Fibroblast of pulmonary artery (primary cell): ENCODE measurements at regions not wholly inside any gene's neighbourhood (a gene's known extent, or its start where the extent isn't known, plus 50 kb on each side); places are given as distances from the start of the nearest gene placed in this dataset.

Source experiments
- DNase-seq: peaks from one replicate; pipeline ENCODE4 v3.0.0-alpha.2; 2010; ENCODE audit warnings: low read depth
- H3K4me3 ChIP-seq: replicated peaks from 2 replicates; pipeline ENCODE4 v1.5.1; 2011; ENCODE audit warnings: low read depth, mild to moderate bottlenecking, control low read depth, low read length, moderate library complexity
- CTCF ChIP-seq: IDR thresholded peaks from 2 replicates; pipeline ENCODE4 v1.5.1; 2011; ENCODE audit warnings: mild to moderate bottlenecking, control low read depth, low read length, inconsistent platforms; ENCODE audit errors: missing control alignments

DNA sequence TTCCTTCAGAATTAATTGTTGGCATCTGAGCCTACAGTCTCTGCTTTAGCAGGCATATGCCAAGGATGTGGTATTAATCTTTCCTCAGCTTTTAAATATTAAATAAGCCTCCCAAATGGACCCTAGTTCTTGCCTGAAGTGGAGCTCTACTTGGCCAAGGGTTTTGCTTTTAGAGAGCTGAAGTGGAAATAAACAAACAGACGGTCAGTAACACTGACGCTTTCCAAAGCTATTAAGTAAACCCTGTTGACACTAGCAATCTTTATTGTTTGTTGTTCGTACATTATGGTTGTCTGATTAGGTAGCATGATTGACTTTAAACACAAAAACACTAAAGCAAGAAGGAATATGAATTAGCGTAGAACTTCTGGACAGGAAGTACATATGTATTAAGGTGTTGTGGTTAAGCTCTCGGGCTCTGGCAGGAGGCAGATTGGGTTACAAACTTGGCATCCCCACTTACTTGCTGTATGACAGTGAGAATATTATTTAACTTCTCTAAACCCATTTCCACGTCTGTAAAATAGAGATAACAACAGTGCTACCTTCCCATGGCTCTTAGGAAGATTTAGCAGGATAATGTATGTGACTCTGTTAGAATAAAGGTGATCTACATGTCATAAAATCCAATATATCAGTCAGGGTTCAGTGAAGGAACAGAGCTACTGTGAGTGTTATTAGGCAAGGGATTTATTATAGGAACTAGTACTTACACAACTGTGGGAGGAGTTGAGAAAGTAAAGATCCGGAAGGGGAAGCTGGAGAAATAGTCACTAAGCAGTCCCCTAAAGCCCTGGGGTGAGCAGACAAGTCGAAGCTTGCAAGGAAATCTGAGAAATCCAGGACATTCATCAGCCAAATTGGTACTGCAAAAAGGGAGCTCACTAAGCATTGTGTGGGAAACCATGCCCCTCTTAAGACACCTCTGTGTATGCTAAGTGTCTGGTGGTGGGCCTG lies 92.2 kb upstream of the ATF7IP start:
- DNase-seq, result no peak
- no peak overlapping the region for H3K4me3 ChIP-seq
- TF ChIP-seq CTCF, result no peak

- no peak for TF ChIP-seq CTCF
- no peak overlapping the region for H3K4me3 ChIP-seq
- DNase-seq, result no peak
Measured at GRCh38 chr12:14273913-14274311, 91.6 kb upstream of the ATF7IP start.

GRCh38 chr12:14275111-14275510 lies 90.4 kb upstream of the ATF7IP start:
- DNase-seq, result no peak
- no peak overlapping the region for H3K4me3 ChIP-seq
- TF ChIP-seq CTCF, result no peak

DNA sequence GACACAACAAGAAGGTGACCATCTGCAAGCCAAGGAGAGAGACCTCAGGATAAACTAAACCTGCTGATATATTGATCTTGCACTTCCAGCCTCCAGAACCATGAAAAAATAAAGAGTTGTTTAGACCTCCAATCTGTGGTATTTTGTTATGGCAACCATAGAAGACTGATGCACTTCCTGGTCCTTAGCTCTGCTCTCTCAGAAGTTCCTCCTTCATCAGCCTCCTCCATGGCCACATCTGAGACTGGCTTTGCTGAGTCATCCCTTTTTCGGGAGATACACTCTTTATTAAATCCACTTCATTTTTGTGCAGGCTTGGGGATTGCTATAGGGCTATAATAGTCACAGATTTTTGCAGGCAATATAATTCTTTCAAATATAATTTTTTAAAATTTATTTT lies 89.6 kb upstream of the ATF7IP start:
- H3K4me3 ChIP-seq, result no peak overlapping the region

DNA sequence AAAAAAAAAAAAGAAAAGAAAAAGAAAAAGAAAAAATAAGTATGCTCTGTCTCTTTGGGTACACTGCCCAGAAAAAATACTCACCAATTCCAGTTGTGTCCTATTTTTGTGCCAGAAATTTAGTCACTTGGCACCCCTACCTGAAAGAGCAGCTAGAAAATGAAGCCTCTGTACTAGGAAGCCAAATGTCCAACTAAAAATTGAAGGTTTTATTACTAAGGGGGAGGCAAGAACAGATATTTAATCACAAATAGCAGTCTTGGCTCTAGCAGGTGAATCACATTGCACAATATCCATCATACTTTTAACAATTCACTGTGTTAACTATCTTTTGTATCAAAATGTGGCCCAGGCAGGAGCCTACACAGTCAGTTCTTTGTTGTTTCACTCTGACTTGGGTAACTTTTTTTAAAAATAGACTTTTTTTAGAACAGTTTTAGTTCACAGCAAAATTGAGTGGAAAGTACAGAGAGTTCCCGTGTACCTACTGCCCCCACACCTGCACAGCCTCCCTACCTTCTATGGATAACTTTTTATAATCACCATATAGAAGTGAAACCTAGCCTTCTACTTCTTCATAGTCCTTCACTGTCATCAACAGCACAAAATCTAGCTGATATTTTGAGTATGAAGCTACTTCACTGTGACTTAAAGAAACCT lies 87.1 kb upstream of the ATF7IP start:
- no peak overlapping the region for H3K4me3 ChIP-seq
- no peak for TF ChIP-seq CTCF
- no peak for DNase-seq

More for the DNA sequence above, 89.6 kb upstream of the ATF7IP start:
- TF ChIP-seq CTCF, result no peak
- no peak for DNase-seq

- TF ChIP-seq CTCF, result no peak
- no peak overlapping the region for H3K4me3 ChIP-seq
- no peak for DNase-seq
Measured at GRCh38 chr12:14279845-14280244, 85.6 kb upstream of the ATF7IP start.
